Vagina (tissue), 2 donors: ENCODE measurements at regions not wholly inside any gene's neighbourhood (a gene's known extent, or its start where the extent isn't known, plus 50 kb on each side); places are given as distances from the start of the nearest gene placed in this dataset.

Source experiments
- DNase-seq, 2 donors: peaks; one replicate each; pipeline ENCODE4 v3.0.0-alpha.2; 2017; ENCODE audit errors: extremely low spot score in 2 of 2
- H3K27ac ChIP-seq: fragments of 200-600 bp; sonication (generic); one replicate; pipeline ENCODE4 v1.5.1; 2019
- H3K27me3 ChIP-seq: fragments of 200-600 bp; sonication (generic); one replicate; pipeline ENCODE4 v1.5.1; 2019
- H3K36me3 ChIP-seq, 2 donors: fragments of 200-600 bp; sonication (generic); one replicate each; pipeline ENCODE4 v1.5.1; 2017 to 2019
- H3K4me1 ChIP-seq: fragments of 200-600 bp; sonication (generic); one replicate; pipeline ENCODE4 v1.5.1; 2019
- H3K4me3 ChIP-seq, 2 donors: fragments of 200-600 bp; sonication (generic); 1 replicate in 1 of 2; 2 replicates in 1 of 2; pipeline ENCODE4 v1.5.1; 2016 to 2019
- H3K9me3 ChIP-seq: fragments of 200-600 bp; sonication (generic); one replicate; pipeline ENCODE4 v1.5.1; 2019
- POLR2A ChIP-seq, 2 donors: fragments of 450-650 bp; IDR thresholded peaks; one replicate each; pipeline ENCODE4 v1.6.1; 2017; ENCODE audit warnings: antibody characterized with exemption in 2 of 2, mild to moderate bottlenecking in 2 of 2, moderate library complexity in 2 of 2
- POLR2AphosphoS5 ChIP-seq, 2 donors: sonication (generic); formaldehyde crosslinking; IDR thresholded peaks; one replicate each; pipeline ENCODE4 v1.9.0; 2017; ENCODE audit warnings: antibody characterized with exemption in 2 of 2, mild to moderate bottlenecking in 2 of 2, low read depth in 1 of 2; ENCODE audit not compliant: insufficient read depth in 1 of 2
- intact Hi-C: fragments of 100-400 bp; cut with DNase I; formaldehyde crosslinking; loops from one replicate; pipeline ENCODE4 v1.15.1; 2023
- TF ChIP-seq, protein P1 (sequence below), 3 experiments: fragments of 450-650 bp in 2 of 3; fragments of 200-600 bp in 1 of 3; sonication (generic) in 1 of 3; IDR thresholded peaks; one replicate each; pipeline ENCODE4 v1.5.1; 2017 to 2019; ENCODE audit warnings: antibody characterized with exemption in 3 of 3, mild to moderate bottlenecking in 2 of 3, moderate library complexity in 2 of 3

GRCh38 chr4:44070843-44071242, 377.8 kb downstream of the KCTD8 start:
- Histone ChIP-seq H3K4me1 (no peaks in the 10 kb centered on the region), H3K9me3 (no peaks in the 10 kb centered on the region), H3K27ac (no peak overlapping the region), H3K27me3 (no peaks in the 10 kb centered on the region), H3K4me3 (no peak overlapping the region), H3K36me3 (no peaks in the 10 kb centered on the region)
- intact Hi-C loops, result no loop called here
- no peak for DNase-seq
- TF ChIP-seq POLR2AphosphoS5 (IDR thresholded peaks at IDR 0.05; ENCODE audit: insufficient read depth in 1 of 2, low read depth in 1 of 2) (no peak), POLR2A (IDR thresholded peaks at IDR 0.05) (no peak)
- TF ChIP-seq, protein P1, sequence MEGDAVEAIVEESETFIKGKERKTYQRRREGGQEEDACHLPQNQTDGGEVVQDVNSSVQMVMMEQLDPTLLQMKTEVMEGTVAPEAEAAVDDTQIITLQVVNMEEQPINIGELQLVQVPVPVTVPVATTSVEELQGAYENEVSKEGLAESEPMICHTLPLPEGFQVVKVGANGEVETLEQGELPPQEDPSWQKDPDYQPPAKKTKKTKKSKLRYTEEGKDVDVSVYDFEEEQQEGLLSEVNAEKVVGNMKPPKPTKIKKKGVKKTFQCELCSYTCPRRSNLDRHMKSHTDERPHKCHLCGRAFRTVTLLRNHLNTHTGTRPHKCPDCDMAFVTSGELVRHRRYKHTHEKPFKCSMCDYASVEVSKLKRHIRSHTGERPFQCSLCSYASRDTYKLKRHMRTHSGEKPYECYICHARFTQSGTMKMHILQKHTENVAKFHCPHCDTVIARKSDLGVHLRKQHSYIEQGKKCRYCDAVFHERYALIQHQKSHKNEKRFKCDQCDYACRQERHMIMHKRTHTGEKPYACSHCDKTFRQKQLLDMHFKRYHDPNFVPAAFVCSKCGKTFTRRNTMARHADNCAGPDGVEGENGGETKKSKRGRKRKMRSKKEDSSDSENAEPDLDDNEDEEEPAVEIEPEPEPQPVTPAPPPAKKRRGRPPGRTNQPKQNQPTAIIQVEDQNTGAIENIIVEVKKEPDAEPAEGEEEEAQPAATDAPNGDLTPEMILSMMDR (IDR thresholded peaks at IDR 0.05), result no peak

DNA sequence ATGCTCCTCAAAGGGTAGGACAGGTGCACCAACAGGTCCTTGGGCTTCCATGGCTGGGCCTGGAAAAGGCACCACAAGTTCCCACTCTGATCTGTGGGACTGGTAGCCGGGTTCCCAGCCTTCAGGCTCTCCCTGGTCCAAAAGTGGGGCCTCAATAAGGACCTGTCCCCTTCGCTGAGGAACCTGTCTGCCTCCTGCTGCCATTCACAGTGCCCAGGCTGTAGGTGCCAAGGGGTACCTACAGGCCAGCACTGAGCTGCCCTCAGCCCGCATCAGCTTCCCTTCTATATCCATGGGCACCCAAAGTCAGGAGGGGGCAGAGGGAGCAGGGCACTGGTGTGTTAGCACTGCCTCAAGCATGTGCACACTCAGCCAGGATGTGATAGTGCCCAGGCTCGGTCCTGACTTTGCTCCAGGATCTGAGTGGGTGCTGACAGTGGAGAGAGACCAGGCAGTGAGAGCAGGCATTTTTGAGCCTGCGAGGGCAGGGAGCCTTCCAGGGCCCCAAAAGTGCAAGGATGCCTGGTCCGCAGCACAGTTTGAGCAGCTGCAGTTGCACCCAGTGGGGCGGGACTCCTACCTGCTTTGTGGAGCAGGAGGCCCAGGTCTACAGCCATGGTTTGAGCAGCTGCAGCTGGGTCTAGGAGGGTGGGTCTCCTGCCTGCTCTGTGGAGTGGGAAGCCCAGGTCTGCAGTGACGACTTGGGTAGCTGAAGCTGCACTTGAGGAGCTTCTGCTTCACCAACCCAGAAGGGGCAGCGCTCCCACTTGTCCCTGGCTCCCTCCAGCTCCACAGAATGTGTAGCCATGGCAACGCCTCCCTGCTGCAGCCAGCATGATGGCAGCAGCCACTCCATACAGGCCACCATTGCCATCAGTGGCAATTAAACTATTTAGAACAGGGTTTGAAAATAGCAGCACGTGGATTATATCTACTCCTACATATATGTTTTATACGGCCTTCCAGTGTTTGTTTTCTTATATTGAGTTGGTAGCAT, 376.4 kb downstream of the KCTD8 start:
- no peaks in the 10 kb centered on the region for H3K4me1 ChIP-seq
- intact Hi-C loops, result no loop called here

GRCh38 chr4:44086753-44087152, 361.9 kb downstream of the KCTD8 start:
- no peak overlapping the region for H3K4me3 ChIP-seq
- DNase-seq, result no peak
- no peaks in the 10 kb centered on the region for H3K9me3 ChIP-seq
- TF ChIP-seq POLR2AphosphoS5 (IDR thresholded peaks at IDR 0.05; ENCODE audit: insufficient read depth in 1 of 2, low read depth in 1 of 2), result no peak
- TF ChIP-seq, protein P1 (IDR thresholded peaks at IDR 0.05), result no peak
- no peak for TF ChIP-seq POLR2A (IDR thresholded peaks at IDR 0.05)
- no peaks in the 10 kb centered on the region for H3K4me1 ChIP-seq
- no peaks in the 10 kb centered on the region for H3K27me3 ChIP-seq
- no peaks in the 10 kb centered on the region for H3K36me3 ChIP-seq
- intact Hi-C loops, result no loop called here
- H3K27ac ChIP-seq, result no peak overlapping the region

More for the DNA sequence above, 376.4 kb downstream of the KCTD8 start:
- no peaks in the 10 kb centered on the region for H3K27me3 ChIP-seq
- TF ChIP-seq POLR2AphosphoS5 (IDR thresholded peaks at IDR 0.05; ENCODE audit: insufficient read depth in 1 of 2, low read depth in 1 of 2) (no peak), POLR2A (IDR thresholded peaks at IDR 0.05) (no peak)
- TF ChIP-seq, protein P1 (IDR thresholded peaks at IDR 0.05), result no peak
- H3K27ac ChIP-seq, result no peak overlapping the region
- no peak for DNase-seq
- no peaks in the 10 kb centered on the region for H3K9me3 ChIP-seq
- no peaks in the 10 kb centered on the region for H3K36me3 ChIP-seq
- H3K4me3 ChIP-seq, result no peak overlapping the region

DNA sequence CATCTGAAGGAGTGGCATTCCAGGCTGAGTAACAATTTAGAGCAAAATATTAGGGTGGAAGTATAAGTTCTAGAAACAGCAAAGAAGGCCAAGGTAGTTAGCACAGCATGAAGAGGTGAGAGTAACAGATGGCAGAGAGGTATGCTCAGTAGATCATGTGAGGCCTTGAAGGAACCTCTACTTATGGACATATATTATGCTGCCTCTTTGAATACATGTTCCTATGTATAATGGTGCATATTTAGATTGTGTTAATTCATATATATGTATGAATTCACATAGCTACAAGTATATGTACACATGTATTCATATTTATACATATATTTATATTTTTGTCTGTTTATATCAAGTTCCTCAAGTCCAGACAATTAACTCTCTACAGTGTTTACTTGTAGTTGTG, 355.2 kb downstream of the KCTD8 start:
- TF ChIP-seq POLR2AphosphoS5 (IDR thresholded peaks at IDR 0.05; ENCODE audit: insufficient read depth in 1 of 2, low read depth in 1 of 2), result no peak
- TF ChIP-seq, protein P1 (IDR thresholded peaks at IDR 0.05), result no peak
- no peak for TF ChIP-seq POLR2A (IDR thresholded peaks at IDR 0.05)
- no peaks in the 10 kb centered on the region for H3K27me3 ChIP-seq
- DNase-seq, result no peak
- H3K36me3 ChIP-seq, result no peaks in the 10 kb centered on the region
- intact Hi-C loops, result no loop called here
- no peak overlapping the region for H3K27ac ChIP-seq
- H3K4me3 ChIP-seq, result no peak overlapping the region
- no peaks in the 10 kb centered on the region for H3K9me3 ChIP-seq
- H3K4me1 ChIP-seq, result no peaks in the 10 kb centered on the region

DNA sequence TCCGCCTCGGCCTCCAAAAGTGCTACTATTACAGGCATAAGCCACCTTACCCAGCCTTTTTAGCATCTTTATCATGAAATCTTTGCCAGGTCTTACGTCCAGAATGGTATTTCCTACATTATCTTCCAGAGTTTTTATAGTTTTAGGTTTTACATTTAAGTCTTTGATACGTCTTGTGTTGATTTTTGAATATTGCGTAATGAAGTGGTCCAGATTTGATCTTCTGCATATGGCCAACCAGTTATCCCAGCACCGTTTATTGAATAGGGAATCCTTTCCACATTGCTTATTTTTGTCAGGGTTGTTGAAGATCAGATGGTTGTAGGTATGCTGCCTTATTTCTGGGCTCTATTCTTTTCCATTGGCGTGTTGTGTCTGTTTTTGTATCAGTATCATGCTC, 349.6 kb downstream of the KCTD8 start:
- Histone ChIP-seq H3K4me1 (no peaks in the 10 kb centered on the region), H3K27me3 (no peaks in the 10 kb centered on the region), H3K27ac (no peak overlapping the region), H3K4me3 (no peak overlapping the region), H3K9me3 (no peaks in the 10 kb centered on the region), H3K36me3 (no peaks in the 10 kb centered on the region)
- TF ChIP-seq POLR2AphosphoS5 (IDR thresholded peaks at IDR 0.05; ENCODE audit: insufficient read depth in 1 of 2, low read depth in 1 of 2) (no peak), POLR2A (IDR thresholded peaks at IDR 0.05) (no peak)
- TF ChIP-seq, protein P1 (IDR thresholded peaks at IDR 0.05), result no peak
- no peak for DNase-seq
- intact Hi-C loops, result no loop called here
